Right lobe of liver (tissue), 4 donors: ENCODE measurements at regions not wholly inside any gene's neighbourhood (a gene's known extent, or its start where the extent isn't known, plus 50 kb on each side); places are given as distances from the start of the nearest gene placed in this dataset.

ENCODE experiments used
- POLR2A ChIP-seq: fragments of 450-650 bp; IDR thresholded peaks from one replicate; pipeline ENCODE4 v1.6.1; 2017; ENCODE audit warnings: antibody characterized with exemption, mild to moderate bottlenecking
- TF ChIP-seq, protein P1 (sequence below), 4 donors: fragments of 200-600 bp in 3 of 4; fragments of 450-650 bp in 1 of 4; IDR thresholded peaks; one replicate each; pipeline versions ENCODE4 v1.5.1 to v1.8.0; 2016 to 2022; ENCODE audit warnings: antibody characterized with exemption in 4 of 4, mild to moderate bottlenecking in 2 of 4
- donor health status: DM: no; HTN: no; CAD: no.
- donor health status: DM: no; HTN: no; CAD: no.
- donor health status: DM: no; HTN: yes; CAD: no.

DNA sequence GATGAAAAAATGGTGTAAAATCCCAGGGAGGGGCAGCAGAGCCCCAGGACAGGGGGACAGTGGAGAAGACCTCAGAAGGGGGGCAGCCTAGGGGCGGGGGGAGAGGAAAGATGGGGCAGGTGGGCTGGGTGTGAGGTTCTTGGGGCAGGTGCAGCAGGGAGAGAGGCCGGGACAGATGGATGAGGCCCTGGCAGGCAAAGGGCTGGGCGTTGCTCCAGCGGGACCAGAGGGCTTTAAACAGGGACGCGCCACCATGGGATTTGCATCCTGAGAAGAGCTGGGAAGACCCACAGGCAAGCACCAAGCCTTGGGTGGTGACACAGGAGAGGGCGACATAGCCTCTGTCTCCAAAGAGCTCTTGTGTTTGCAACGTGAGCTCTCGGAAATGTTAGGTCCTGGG, 1342.8 kb downstream of the TBC1D22A start:
- no peak for TF ChIP-seq POLR2A
- TF ChIP-seq, protein P1, sequence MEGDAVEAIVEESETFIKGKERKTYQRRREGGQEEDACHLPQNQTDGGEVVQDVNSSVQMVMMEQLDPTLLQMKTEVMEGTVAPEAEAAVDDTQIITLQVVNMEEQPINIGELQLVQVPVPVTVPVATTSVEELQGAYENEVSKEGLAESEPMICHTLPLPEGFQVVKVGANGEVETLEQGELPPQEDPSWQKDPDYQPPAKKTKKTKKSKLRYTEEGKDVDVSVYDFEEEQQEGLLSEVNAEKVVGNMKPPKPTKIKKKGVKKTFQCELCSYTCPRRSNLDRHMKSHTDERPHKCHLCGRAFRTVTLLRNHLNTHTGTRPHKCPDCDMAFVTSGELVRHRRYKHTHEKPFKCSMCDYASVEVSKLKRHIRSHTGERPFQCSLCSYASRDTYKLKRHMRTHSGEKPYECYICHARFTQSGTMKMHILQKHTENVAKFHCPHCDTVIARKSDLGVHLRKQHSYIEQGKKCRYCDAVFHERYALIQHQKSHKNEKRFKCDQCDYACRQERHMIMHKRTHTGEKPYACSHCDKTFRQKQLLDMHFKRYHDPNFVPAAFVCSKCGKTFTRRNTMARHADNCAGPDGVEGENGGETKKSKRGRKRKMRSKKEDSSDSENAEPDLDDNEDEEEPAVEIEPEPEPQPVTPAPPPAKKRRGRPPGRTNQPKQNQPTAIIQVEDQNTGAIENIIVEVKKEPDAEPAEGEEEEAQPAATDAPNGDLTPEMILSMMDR (IDR thresholded peaks at IDR 0.05): no peak
